OCI-LY7 (cell line): ENCODE measurements at regions not wholly inside any gene's neighbourhood (a gene's known extent, or its start where the extent isn't known, plus 50 kb on each side); places are given as distances from the start of the nearest gene placed in this dataset.

ENCODE experiments used
- EZH2phosphoT487 ChIP-seq: fragments of 200-600 bp; sonication (generic); IDR thresholded peaks from 2 replicates; pipeline ENCODE4 v1.6.1; 2018; ENCODE audit warnings: low read depth, borderline replicate concordance, mild to moderate bottlenecking, mixed run types, antibody characterized with exemption, low read length, moderate library complexity, mixed read lengths
- TF ChIP-seq, protein P1 (sequence below): fragments of 200-600 bp; sonication (generic); conservative IDR thresholded peaks from 2 replicates; pipeline ENCODE4 v1.5.1; 2014; ENCODE audit warnings: mild to moderate bottlenecking, antibody characterized with exemption, low read length, moderate library complexity, mixed read lengths

DNA sequence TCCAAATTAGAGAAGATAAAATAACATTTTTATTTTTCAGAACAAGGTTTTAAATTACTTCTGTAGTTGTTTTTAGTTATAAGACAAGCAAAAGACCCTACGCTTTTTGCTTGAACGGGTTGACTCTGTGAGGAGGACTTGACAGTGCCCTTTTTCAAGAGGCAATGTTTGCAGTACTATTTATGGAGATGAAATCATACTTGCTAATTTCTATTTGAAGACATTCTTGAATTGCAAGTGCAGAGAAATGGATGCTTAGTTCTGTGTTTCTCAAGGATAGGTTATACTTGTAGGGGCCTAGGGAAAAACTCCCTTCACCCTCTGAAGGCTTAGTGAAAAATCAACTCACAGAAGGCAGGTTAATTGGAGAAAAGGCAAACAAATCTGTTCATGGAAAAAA is 1229.5 kb downstream of the REEP3 start:
- TF ChIP-seq, protein P1, sequence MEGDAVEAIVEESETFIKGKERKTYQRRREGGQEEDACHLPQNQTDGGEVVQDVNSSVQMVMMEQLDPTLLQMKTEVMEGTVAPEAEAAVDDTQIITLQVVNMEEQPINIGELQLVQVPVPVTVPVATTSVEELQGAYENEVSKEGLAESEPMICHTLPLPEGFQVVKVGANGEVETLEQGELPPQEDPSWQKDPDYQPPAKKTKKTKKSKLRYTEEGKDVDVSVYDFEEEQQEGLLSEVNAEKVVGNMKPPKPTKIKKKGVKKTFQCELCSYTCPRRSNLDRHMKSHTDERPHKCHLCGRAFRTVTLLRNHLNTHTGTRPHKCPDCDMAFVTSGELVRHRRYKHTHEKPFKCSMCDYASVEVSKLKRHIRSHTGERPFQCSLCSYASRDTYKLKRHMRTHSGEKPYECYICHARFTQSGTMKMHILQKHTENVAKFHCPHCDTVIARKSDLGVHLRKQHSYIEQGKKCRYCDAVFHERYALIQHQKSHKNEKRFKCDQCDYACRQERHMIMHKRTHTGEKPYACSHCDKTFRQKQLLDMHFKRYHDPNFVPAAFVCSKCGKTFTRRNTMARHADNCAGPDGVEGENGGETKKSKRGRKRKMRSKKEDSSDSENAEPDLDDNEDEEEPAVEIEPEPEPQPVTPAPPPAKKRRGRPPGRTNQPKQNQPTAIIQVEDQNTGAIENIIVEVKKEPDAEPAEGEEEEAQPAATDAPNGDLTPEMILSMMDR, result no peak
- no peak for TF ChIP-seq EZH2phosphoT487
